GM23338 (cell line): ENCODE measurements at regions not wholly inside any gene's neighbourhood (a gene's known extent, or its start where the extent isn't known, plus 50 kb on each side); places are given as distances from the start of the nearest gene placed in this dataset.
A peak's percentile ranks its signal among the peaks of the same experiment; 100 is the strongest.

ENCODE experiments used
- ATAC-seq: fragments of 200-7000 bp; cut with Tn5 transposase; 3 replicates; pipeline ENCODE4 v1.9.1; 2020
- DNase-seq: peaks from one replicate; pipeline ENCODE4 v3.0.0-alpha.2; 2015; ENCODE audit warnings: low spot score
- H2AFZ ChIP-seq: fragments of 200-600 bp; sonication (generic); 2 replicates; pipeline ENCODE4 v1.8.0; 2016; ENCODE audit warnings: antibody characterized with exemption, mild to moderate bottlenecking, moderate library complexity
- H3F3A ChIP-seq: fragments of 200-600 bp; sonication (generic); replicated peaks from 2 replicates; pipeline ENCODE4 v1.8.0; 2017; ENCODE audit warnings: antibody characterized with exemption, mixed run types, low read depth
- H3K27ac ChIP-seq: fragments of 200-600 bp; sonication (generic); 2 replicates; pipeline ENCODE4 v1.6.1; 2016; ENCODE audit warnings: low read depth
- H3K27me3 ChIP-seq: fragments of 200-600 bp; sonication (generic); 2 replicates; pipeline ENCODE4 v1.8.0; 2016; ENCODE audit warnings: mild to moderate bottlenecking, mixed run types, moderate library complexity; ENCODE audit not compliant: insufficient read depth
- H3K36me3 ChIP-seq: fragments of 200-600 bp; sonication (generic); 2 replicates; pipeline ENCODE4 v1.8.0; 2016; ENCODE audit warnings: mild to moderate bottlenecking; ENCODE audit not compliant: insufficient read depth
- H3K4me1 ChIP-seq: fragments of 200-600 bp; sonication (generic); 2 replicates; pipeline ENCODE4 v1.8.0; 2016; ENCODE audit warnings: mild to moderate bottlenecking, moderate library complexity; ENCODE audit not compliant: insufficient read depth
- H3K4me2 ChIP-seq: fragments of 200-600 bp; sonication (generic); 2 replicates; pipeline ENCODE4 v1.7.1; 2017; ENCODE audit warnings: mixed run types
- H3K4me3 ChIP-seq: fragments of 200-600 bp; sonication (generic); 2 replicates; pipeline ENCODE4 v1.6.1; 2016; ENCODE audit warnings: mixed run types
- H3K79me2 ChIP-seq: fragments of 200-600 bp; sonication (generic); replicated peaks from 2 replicates; pipeline ENCODE4 v1.8.0; 2017; ENCODE audit warnings: mild to moderate bottlenecking; ENCODE audit not compliant: insufficient read depth
- H3K9me2 ChIP-seq: fragments of 200-600 bp; sonication (generic); 2 replicates; pipeline ENCODE4 v1.8.0; 2017; ENCODE audit not compliant: insufficient read depth
- H4K20me1 ChIP-seq: fragments of 200-600 bp; sonication (generic); replicated peaks from 2 replicates; pipeline ENCODE4 v1.8.0; 2017; ENCODE audit warnings: mild to moderate bottlenecking; ENCODE audit not compliant: insufficient read depth
- H3K27ac Mint-ChIP-seq: 2 replicates; pipeline ENCODE4 v1.8.0; 2020; ENCODE audit warnings: inconsistent platforms, mild to moderate bottlenecking, moderate library complexity, mixed read lengths
- H3K27me3 Mint-ChIP-seq: 3 replicates; pipeline ENCODE4 v1.8.0; 2022; ENCODE audit warnings: low read depth, mild to moderate bottlenecking, moderate library complexity, mixed read lengths, inconsistent platforms; ENCODE audit not compliant: insufficient read depth, poor library complexity
- H3K36me3 Mint-ChIP-seq: 3 replicates; pipeline ENCODE4 v1.8.0; 2021; ENCODE audit warnings: low read depth, mild to moderate bottlenecking, inconsistent platforms, moderate library complexity, mixed read lengths
- H3K4me1 Mint-ChIP-seq: 3 replicates; pipeline ENCODE4 v1.8.0; 2020; ENCODE audit warnings: mild to moderate bottlenecking, inconsistent platforms, mixed read lengths
- H3K4me3 Mint-ChIP-seq: 3 replicates; pipeline ENCODE4 v1.8.0; 2021; ENCODE audit warnings: moderate library complexity, mild to moderate bottlenecking, inconsistent platforms, mixed read lengths
- H3K9me3 Mint-ChIP-seq: 3 replicates; pipeline ENCODE4 v1.8.0; 2020; ENCODE audit warnings: moderate library complexity, mild to moderate bottlenecking, inconsistent platforms, mixed read lengths
- CREB1 ChIP-seq: fragments of 250-450 bp; sonication (Bioruptor Pico); IDR thresholded peaks from 2 replicates; pipeline ENCODE4 v1.5.0; 2020; ENCODE audit warnings: low read depth, mild to moderate bottlenecking, moderate library complexity
- CTCF ChIP-seq, 2 experiments: fragments of 200-600 bp in 1 of 2; sonication (generic) in 1 of 2; conservative IDR thresholded peaks; 2 replicates each; pipeline versions ENCODE4 v1.5.1 to v1.6.1; 2016 to 2017; ENCODE audit warnings: antibody characterized with exemption in 2 of 2, low read depth in 2 of 2, mild to moderate bottlenecking in 2 of 2, moderate library complexity in 1 of 2
- ETS1 ChIP-seq: IDR thresholded peaks from 2 replicates; pipeline ENCODE4 v1.6.1; 2016; ENCODE audit warnings: antibody characterized with exemption
- EZH2 ChIP-seq: fragments of 200-600 bp; sonication (generic); IDR thresholded peaks from one replicate; pipeline ENCODE4 v1.8.0; 2017; ENCODE audit warnings: antibody characterized with exemption, mild to moderate bottlenecking, low read depth; ENCODE audit not compliant: unreplicated experiment
- EZH2phosphoT487 ChIP-seq: fragments of 200-600 bp; sonication (generic); IDR thresholded peaks from one replicate; pipeline ENCODE4 v1.8.1; 2018; ENCODE audit warnings: antibody characterized with exemption; ENCODE audit not compliant: unreplicated experiment
- JUNB ChIP-seq: IDR thresholded peaks from one replicate; pipeline ENCODE4 v1.6.1; 2016; ENCODE audit warnings: antibody characterized with exemption; ENCODE audit not compliant: unreplicated experiment
- POLR2AphosphoS5 ChIP-seq: IDR thresholded peaks from 2 replicates; pipeline ENCODE4 v1.6.1; 2016; ENCODE audit warnings: antibody characterized with exemption, low read depth
- REST ChIP-seq: IDR thresholded peaks from one replicate; pipeline ENCODE4 v1.6.1; 2018; ENCODE audit warnings: antibody characterized with exemption; ENCODE audit not compliant: unreplicated experiment
- STAT1 ChIP-seq: IDR thresholded peaks from one replicate; pipeline ENCODE4 v1.6.1; 2016; ENCODE audit warnings: antibody characterized with exemption; ENCODE audit not compliant: unreplicated experiment
- ZNF114 ChIP-seq: fragments of 250-450 bp; sonication (Bioruptor Pico); IDR thresholded peaks from 2 replicates; pipeline ENCODE4 v1.5.0; 2020; ENCODE audit warnings: mild to moderate bottlenecking, moderate library complexity

GRCh38 chr4:149176039-149176438 lies 639.6 kb downstream of the IQCM start:
- ATAC-seq (no peak; the same call in 2 of the 3 replicates), DNase-seq (peak; percentile 32)
- Histone ChIP-seq H3K4me3 (no peak overlapping the region), H3F3A (no peaks in the 10 kb centered on the region), H2AFZ (peak overlapping the region; percentile 63), H3K4me2 (no peak overlapping the region), H3K27me3 (no peaks in the 10 kb centered on the region), H3K79me2 (no peaks in the 10 kb centered on the region), H3K9me2 (peaks cover 8% of the 10 kb centered on the region), H3K27ac (no peak overlapping the region), H3K4me1 (no peaks in the 10 kb centered on the region), H4K20me1 (no peaks in the 10 kb centered on the region), H3K36me3 (no peaks in the 10 kb centered on the region)
- no peak overlapping the region for H3K4me3 Mint-ChIP-seq
- peaks cover 2% of the 10 kb centered on the region for H3K27me3 Mint-ChIP-seq
- peaks cover under 1% of the 10 kb centered on the region; the same call in 1 of the 3 replicates for H3K9me3 Mint-ChIP-seq
- TF ChIP-seq JUNB: no peak
- TF ChIP-seq ZNF114 (CRISPR knock-in tag): no peak
- no peak for TF ChIP-seq POLR2AphosphoS5
- no peaks in the 10 kb centered on the region for H3K36me3 Mint-ChIP-seq
- no peak overlapping the region for H3K27ac Mint-ChIP-seq
- no peaks in the 10 kb centered on the region for H3K4me1 Mint-ChIP-seq

- H3K27ac ChIP-seq: no peak overlapping the region
- no peak for DNase-seq
- peaks cover 7% of the 10 kb centered on the region for H3K9me2 ChIP-seq
- H3K4me3 ChIP-seq: no peak overlapping the region
- Mint-ChIP-seq H3K9me3 (no peaks in the 10 kb centered on the region; the same call in 2 of the 3 replicates), H3K36me3 (no peaks in the 10 kb centered on the region), H3K27me3 (peaks cover 2% of the 10 kb centered on the region), H3K27ac (no peak overlapping the region), H3K4me1 (no peaks in the 10 kb centered on the region), H3K4me3 (no peak overlapping the region)
- no peaks in the 10 kb centered on the region for H3F3A ChIP-seq
- H3K79me2 ChIP-seq: no peaks in the 10 kb centered on the region
- H4K20me1 ChIP-seq: no peaks in the 10 kb centered on the region
- no peaks in the 10 kb centered on the region for H3K27me3 ChIP-seq
- ATAC-seq: no peak
- no peak overlapping the region for H3K4me2 ChIP-seq
- H3K4me1 ChIP-seq: no peaks in the 10 kb centered on the region
- peak overlapping the region; percentile 63 for H2AFZ ChIP-seq
- no peaks in the 10 kb centered on the region for H3K36me3 ChIP-seq
- TF ChIP-seq CREB1 (CRISPR knock-in tag): no peak
- no peak for TF ChIP-seq STAT1
- TF ChIP-seq CTCF (conservative IDR thresholded peaks at IDR 0.05; ENCODE audit: low read depth in 2 of 2): no peak
- no peak for TF ChIP-seq POLR2AphosphoS5
- no peak for TF ChIP-seq EZH2phosphoT487
- no peak for TF ChIP-seq ETS1
- no peak for TF ChIP-seq EZH2
- TF ChIP-seq ZNF114 (CRISPR knock-in tag): no peak
- no peak for TF ChIP-seq REST
These were observed 640.1 kb downstream of the IQCM start for GRCh38 chr4:149175549-149175948.
